ENCODE measurements at regions not wholly inside any gene's neighbourhood (a gene's known extent, or its start where the extent isn't known, plus 50 kb on each side); places are given as distances from the start of the nearest gene placed in this dataset.

GRCh38 chr1:83627045-83627444, 371.9 kb downstream of the TTLL7 start (continued):
- no peak for TF ChIP-seq GRHL2 (CRISPR knock-in tag; IDR thresholded peaks at IDR 0.05; ENCODE audit: insufficient replicate concordance, severe bottlenecking)
- TF ChIP-seq USF2 (CRISPR knock-in tag; IDR thresholded peaks at IDR 0.05): no peak
- no peak for TF ChIP-seq ZNF671 (CRISPR knock-in tag; IDR thresholded peaks at IDR 0.05)
- TF ChIP-seq NFATC4 (CRISPR knock-in tag; IDR thresholded peaks at IDR 0.05): no peak
- TF ChIP-seq, protein P1, sequence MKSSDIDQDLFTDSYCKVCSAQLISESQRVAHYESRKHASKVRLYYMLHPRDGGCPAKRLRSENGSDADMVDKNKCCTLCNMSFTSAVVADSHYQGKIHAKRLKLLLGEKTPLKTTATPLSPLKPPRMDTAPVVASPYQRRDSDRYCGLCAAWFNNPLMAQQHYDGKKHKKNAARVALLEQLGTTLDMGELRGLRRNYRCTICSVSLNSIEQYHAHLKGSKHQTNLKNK (CRISPR knock-in tag; IDR thresholded peaks at IDR 0.05): no peak
- TF ChIP-seq, protein P2, sequence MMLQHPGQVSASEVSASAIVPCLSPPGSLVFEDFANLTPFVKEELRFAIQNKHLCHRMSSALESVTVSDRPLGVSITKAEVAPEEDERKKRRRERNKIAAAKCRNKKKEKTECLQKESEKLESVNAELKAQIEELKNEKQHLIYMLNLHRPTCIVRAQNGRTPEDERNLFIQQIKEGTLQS (CRISPR knock-in tag; conservative IDR thresholded peaks at IDR 0.05): no peak
- TF ChIP-seq KAT7 (CRISPR knock-in tag; IDR thresholded peaks at IDR 0.05; ENCODE audit: borderline replicate concordance): no peak
- TF ChIP-seq, protein P3, sequence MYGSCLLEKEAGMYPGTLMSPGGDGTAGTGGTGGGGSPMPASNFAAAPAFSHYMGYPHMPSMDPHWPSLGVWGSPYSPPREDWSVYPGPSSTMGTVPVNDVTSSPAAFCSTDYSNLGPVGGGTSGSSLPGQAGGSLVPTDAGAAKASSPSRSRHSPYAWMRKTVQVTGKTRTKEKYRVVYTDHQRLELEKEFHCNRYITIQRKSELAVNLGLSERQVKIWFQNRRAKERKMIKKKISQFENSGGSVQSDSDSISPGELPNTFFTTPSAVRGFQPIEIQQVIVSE (CRISPR knock-in tag; IDR thresholded peaks at IDR 0.05; ENCODE audit: borderline replicate concordance): no peak

GRCh38 chr1:83626603-83627002, 372.3 kb downstream of the TTLL7 start:
- Mint-ChIP-seq H3K9me3 (peaks cover 19% of the 10 kb centered on the region), H3K27me3 (ENCODE audit: low read depth) (no peaks in the 10 kb centered on the region), H3K4me3 (no peak overlapping the region), H3K36me3 (no peaks in the 10 kb centered on the region), H3K4me1 (peaks cover 21% of the 10 kb centered on the region), H3K27ac (no peak overlapping the region)
- DNase-seq (ENCODE audit: low spot score) (no peak), ATAC-seq (no peak)
- ChIA-PET POLR2A (no interaction called here), CTCF (interaction anchor here (0.8 kb wide), 1 partner anchor 66 kb away, joined by 3 read pairs; no protein-coding TSS in a partner anchor)
- TF ChIP-seq, protein P3 (CRISPR knock-in tag; IDR thresholded peaks at IDR 0.05; ENCODE audit: borderline replicate concordance): no peak
- TF ChIP-seq, protein P4, sequence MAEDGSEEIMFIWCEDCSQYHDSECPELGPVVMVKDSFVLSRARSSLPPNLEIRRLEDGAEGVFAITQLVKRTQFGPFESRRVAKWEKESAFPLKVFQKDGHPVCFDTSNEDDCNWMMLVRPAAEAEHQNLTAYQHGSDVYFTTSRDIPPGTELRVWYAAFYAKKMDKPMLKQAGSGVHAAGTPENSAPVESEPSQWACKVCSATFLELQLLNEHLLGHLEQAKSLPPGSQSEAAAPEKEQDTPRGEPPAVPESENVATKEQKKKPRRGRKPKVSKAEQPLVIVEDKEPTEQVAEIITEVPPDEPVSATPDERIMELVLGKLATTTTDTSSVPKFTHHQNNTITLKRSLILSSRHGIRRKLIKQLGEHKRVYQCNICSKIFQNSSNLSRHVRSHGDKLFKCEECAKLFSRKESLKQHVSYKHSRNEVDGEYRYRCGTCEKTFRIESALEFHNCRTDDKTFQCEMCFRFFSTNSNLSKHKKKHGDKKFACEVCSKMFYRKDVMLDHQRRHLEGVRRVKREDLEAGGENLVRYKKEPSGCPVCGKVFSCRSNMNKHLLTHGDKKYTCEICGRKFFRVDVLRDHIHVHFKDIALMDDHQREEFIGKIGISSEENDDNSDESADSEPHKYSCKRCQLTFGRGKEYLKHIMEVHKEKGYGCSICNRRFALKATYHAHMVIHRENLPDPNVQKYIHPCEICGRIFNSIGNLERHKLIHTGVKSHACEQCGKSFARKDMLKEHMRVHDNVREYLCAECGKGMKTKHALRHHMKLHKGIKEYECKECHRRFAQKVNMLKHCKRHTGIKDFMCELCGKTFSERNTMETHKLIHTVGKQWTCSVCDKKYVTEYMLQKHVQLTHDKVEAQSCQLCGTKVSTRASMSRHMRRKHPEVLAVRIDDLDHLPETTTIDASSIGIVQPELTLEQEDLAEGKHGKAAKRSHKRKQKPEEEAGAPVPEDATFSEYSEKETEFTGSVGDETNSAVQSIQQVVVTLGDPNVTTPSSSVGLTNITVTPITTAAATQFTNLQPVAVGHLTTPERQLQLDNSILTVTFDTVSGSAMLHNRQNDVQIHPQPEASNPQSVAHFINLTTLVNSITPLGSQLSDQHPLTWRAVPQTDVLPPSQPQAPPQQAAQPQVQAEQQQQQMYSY (CRISPR knock-in tag; IDR thresholded peaks at IDR 0.05): no peak
- TF ChIP-seq RORB (CRISPR knock-in tag; IDR thresholded peaks at IDR 0.05) (no peak), MYBL2 (CRISPR knock-in tag; IDR thresholded peaks at IDR 0.05) (no peak), EMX1 (CRISPR knock-in tag; IDR thresholded peaks at IDR 0.05) (no peak), GABPB1 (CRISPR knock-in tag; IDR thresholded peaks at IDR 0.05) (no peak), GRHL2 (CRISPR knock-in tag; IDR thresholded peaks at IDR 0.05; ENCODE audit: insufficient replicate concordance, severe bottlenecking) (no peak), ZNF121 (CRISPR knock-in tag; IDR thresholded peaks at IDR 0.05) (no peak), ZNF138 (CRISPR knock-in tag; conservative IDR thresholded peaks at IDR 0.05) (no peak), RELA (CRISPR knock-in tag; IDR thresholded peaks at IDR 0.05; ENCODE audit: borderline replicate concordance) (no peak), ELF4 (CRISPR knock-in tag; IDR thresholded peaks at IDR 0.05; ENCODE audit: low read depth) (no peak), USF2 (CRISPR knock-in tag; IDR thresholded peaks at IDR 0.05) (no peak), FOXP1 (CRISPR knock-in tag; IDR thresholded peaks at IDR 0.05; ENCODE audit: borderline replicate concordance) (no peak), ZNF232 (CRISPR knock-in tag; IDR thresholded peaks at IDR 0.05) (no peak), ZSCAN18 (CRISPR knock-in tag; IDR thresholded peaks at IDR 0.05) (no peak), ZNF219 (CRISPR knock-in tag; IDR thresholded peaks at IDR 0.05; ENCODE audit: borderline replicate concordance) (no peak), ZNF671 (CRISPR knock-in tag; IDR thresholded peaks at IDR 0.05) (no peak)
